Psoas muscle (tissue), 7 donors: ENCODE measurements at regions not wholly inside any gene's neighbourhood (a gene's known extent, or its start where the extent isn't known, plus 50 kb on each side); places are given as distances from the start of the nearest gene placed in this dataset.

Source experiments
- ATAC-seq, 4 donors: fragments of 200-7000 bp; cut with Tn5 transposase; one replicate each; pipeline ENCODE4 v1.9.1; 2020; ENCODE audit warnings: moderate library complexity in 3 of 4, mild to moderate bottlenecking in 2 of 4
- DNase-seq, 2 donors: peaks; one replicate each; pipeline ENCODE4 v3.0.0-alpha.2; 2020
- H3K27ac ChIP-seq: fragments of 200-600 bp; one replicate; pipeline ENCODE4 v1.8.0; 2022
- H3K27me3 ChIP-seq, 3 donors: fragments of 200-600 bp in 1 of 3; one replicate each; pipeline versions ENCODE4 v1.6.1 to v1.8.0; 2013 to 2022; ENCODE audit warnings: low read length in 2 of 3, mild to moderate bottlenecking in 2 of 3, moderate library complexity in 1 of 3; ENCODE audit not compliant: insufficient read depth in 3 of 3
- H3K36me3 ChIP-seq, 2 donors: fragments of 200-600 bp in 1 of 2; one replicate each; pipeline versions ENCODE4 v1.6.1 to v1.8.0; 2013 to 2022; ENCODE audit warnings: low read depth in 1 of 2, mild to moderate bottlenecking in 1 of 2, moderate library complexity in 1 of 2; ENCODE audit not compliant: insufficient read depth in 1 of 2
- H3K4me1 ChIP-seq: fragments of 200-600 bp; one replicate; pipeline ENCODE4 v1.8.0; 2022
- H3K4me3 ChIP-seq: fragments of 200-600 bp; one replicate; pipeline ENCODE4 v1.8.0; 2022; ENCODE audit warnings: mild to moderate bottlenecking
- H3K9me3 ChIP-seq: fragments of 200-600 bp; one replicate; pipeline ENCODE4 v1.8.0; 2022
- WGBS, 3 donors: extraction: QIAGEN DNeasy Blood & Tissue Kit; methylation state at CpG; one replicate each; pipeline versions ENCODE4 v1.1.6 to v1.1.7; 2013; 5-methylcytosine and 5-hydroxymethylcytosine counted together
- intact Hi-C, 2 donors: fragments of 100-400 bp; cut with DNase I; formaldehyde crosslinking; loops; one replicate each; pipeline versions ENCODE4 v1.11.0 to v1.14.2; 2022
- TF ChIP-seq, protein P1 (sequence below): fragments of 200-600 bp; IDR thresholded peaks from one replicate; pipeline ENCODE4 v1.8.0; 2022; ENCODE audit warnings: antibody characterized with exemption
- donor health status: healthy with polysubstance abuse.
- donor health status: DM: no; HTN: no; CAD: no; lungs with moderate emphysema.
- donor health status: Bipolar disorder and iron deficiency.
- donor health status: healthy.
- donor health status: DM: yes; HTN: yes; CAD: no.
- donor health status: DM: no; HTN: no; CAD: no.
- donor health status: DM: yes; HTN: yes; CAD: no.

DNA sequence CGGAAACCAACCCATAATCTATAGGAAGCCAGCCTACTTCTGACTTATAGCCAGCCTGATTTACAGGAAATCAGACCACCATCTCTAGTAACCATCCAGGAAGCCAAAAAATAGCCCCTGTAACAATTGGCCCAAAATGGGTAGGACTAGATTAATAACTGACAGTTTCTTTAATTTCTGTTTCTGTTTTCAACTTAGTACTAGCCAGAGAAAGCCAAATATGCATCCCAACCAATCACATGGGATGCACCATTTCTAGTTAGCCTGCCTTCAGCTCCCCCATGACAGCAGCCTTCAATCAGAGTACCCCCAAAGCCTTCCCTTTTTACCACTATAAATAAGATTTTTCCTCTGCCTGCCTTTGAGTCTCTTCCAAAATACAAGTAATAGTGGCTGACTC lies 239.1 kb upstream of the GADL1 start:
- no peak overlapping the region for H3K4me3 ChIP-seq
- WGBS, 3 donors = 91 to 100% (median 100%) methylated on average over 1 of the region's 1 CpG
- no peaks in the 10 kb centered on the region for H3K4me1 ChIP-seq
- intact Hi-C loops = loop anchor here (2.0 to 5.0 kb wide), 2 partner anchors 355 to 356 kb away; no protein-coding TSS in a partner anchor
- ATAC-seq (no peak), DNase-seq (no peak)
- no peaks in the 10 kb centered on the region for H3K36me3 ChIP-seq
- TF ChIP-seq, protein P1, sequence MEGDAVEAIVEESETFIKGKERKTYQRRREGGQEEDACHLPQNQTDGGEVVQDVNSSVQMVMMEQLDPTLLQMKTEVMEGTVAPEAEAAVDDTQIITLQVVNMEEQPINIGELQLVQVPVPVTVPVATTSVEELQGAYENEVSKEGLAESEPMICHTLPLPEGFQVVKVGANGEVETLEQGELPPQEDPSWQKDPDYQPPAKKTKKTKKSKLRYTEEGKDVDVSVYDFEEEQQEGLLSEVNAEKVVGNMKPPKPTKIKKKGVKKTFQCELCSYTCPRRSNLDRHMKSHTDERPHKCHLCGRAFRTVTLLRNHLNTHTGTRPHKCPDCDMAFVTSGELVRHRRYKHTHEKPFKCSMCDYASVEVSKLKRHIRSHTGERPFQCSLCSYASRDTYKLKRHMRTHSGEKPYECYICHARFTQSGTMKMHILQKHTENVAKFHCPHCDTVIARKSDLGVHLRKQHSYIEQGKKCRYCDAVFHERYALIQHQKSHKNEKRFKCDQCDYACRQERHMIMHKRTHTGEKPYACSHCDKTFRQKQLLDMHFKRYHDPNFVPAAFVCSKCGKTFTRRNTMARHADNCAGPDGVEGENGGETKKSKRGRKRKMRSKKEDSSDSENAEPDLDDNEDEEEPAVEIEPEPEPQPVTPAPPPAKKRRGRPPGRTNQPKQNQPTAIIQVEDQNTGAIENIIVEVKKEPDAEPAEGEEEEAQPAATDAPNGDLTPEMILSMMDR = no peak
- H3K9me3 ChIP-seq = no peaks in the 10 kb centered on the region
- no peaks in the 10 kb centered on the region for H3K27me3 ChIP-seq
- H3K27ac ChIP-seq = no peak overlapping the region

DNA sequence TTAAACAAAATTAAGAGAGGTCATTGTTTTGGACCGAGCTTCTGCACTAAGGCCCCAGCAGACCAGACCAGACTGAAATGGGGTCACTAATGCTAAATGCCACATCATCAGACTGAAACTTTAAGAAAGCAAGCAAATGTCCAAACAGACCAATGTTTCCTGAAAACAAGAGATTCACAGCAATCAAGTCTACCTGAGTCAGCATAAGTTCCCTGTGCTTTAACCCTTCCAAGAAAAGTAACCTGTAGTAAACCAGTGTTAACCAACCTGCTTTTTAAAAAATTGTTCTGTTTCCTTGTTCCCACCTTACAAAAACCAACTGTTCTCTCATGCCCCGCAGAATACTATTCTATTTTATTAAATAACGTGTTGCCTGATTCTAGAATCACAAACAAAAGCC lies 241.1 kb upstream of the GADL1 start:
- H3K27me3 ChIP-seq = no peaks in the 10 kb centered on the region
- no peaks in the 10 kb centered on the region for H3K9me3 ChIP-seq
- H3K27ac ChIP-seq = no peak overlapping the region
- H3K36me3 ChIP-seq = no peaks in the 10 kb centered on the region
- ATAC-seq (no peak), DNase-seq (no peak)
- TF ChIP-seq, protein P1 = no peak
- intact Hi-C loops = no loop called here
- WGBS, 3 donors = 76 to 80% (median 79%) methylated on average over 3 of the region's 3 CpGs
- H3K4me3 ChIP-seq = no peak overlapping the region
- H3K4me1 ChIP-seq = no peaks in the 10 kb centered on the region

DNA sequence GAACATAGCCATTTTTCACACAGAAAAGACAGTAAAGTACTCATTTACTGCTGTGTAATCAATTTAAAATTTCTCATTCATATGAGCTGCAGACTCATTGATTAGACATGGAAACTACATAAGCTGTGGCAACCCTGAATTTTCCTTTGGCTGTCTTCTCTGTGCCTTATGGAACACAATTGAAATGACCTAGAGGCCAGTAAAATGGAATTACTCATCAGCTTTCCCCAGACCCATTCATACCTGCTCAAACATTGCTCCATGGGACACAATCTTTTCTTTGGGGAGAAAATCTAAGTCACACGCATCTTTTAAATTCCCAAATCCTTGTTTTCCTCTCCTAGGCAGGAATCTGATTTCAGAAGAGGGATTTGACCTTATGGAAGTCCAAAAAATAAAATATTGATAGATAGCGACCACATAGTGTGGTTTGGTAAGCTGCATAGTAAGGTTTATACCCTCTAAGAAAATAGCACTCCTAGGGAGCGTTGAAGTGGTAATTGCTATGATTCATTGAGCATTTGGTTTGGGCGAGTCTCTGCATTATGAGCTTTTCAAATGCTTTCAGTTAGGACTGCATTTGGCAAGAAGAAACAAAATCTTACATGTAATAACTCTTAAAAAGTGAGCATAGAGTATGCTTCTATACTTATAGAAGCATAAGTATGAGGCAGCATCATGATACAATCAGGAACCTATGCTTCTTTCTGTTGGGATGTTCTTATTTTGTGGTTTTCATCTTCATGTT lies 243.4 kb upstream of the GADL1 start:
- no peak overlapping the region for H3K4me3 ChIP-seq
- WGBS, 3 donors = 90 to 96% (median 95%) methylated on average over 4 of the region's 4 CpGs
- no peaks in the 10 kb centered on the region for H3K36me3 ChIP-seq
- no peaks in the 10 kb centered on the region for H3K27me3 ChIP-seq
- no peak for DNase-seq
- TF ChIP-seq, protein P1 = no peak
- no peaks in the 10 kb centered on the region for H3K4me1 ChIP-seq
- H3K9me3 ChIP-seq = no peaks in the 10 kb centered on the region
- intact Hi-C loops = no loop called here
- no peak overlapping the region for H3K27ac ChIP-seq
- no peak for ATAC-seq

DNA sequence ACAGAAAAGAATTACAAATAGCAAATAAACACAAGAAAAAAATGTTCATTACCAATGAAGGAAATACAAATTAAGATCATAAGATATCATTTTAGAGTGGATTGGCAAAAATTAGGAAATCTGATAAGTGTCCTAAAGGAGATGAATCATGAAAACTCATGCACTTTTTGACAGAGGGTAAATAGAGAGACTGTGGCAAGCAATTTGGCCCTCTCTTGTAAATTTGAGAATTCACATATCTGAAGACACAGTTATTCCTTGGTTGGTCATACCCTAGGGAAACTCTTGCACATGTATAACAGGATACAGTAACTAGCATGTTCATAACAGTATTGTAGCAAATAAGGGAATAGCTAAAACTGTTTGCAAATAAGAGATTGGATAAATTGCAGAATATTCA lies 246.0 kb upstream of the GADL1 start:
- intact Hi-C loops = no loop called here
- TF ChIP-seq, protein P1 = no peak

DNA sequence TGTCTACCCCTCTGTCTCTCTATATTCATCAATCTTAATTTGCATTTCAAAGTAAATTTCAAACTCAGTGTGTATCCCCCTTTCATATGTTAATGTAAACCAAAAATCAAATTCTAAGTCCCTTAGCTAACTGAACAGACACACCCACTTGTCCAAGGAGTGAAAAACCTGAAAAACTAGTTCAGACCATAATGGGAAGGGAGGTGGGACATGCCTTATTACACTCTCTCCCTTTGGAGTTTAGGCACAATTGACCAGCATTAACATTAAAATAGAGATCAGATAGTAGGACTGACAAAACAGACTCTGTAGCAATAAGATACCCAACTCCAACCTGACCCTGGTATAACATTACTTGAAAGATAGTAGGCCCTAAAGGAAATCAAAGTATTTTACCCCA lies 247.7 kb upstream of the GADL1 start:
- Histone ChIP-seq H3K9me3 (no peaks in the 10 kb centered on the region), H3K4me1 (no peaks in the 10 kb centered on the region), H3K4me3 (no peak overlapping the region), H3K27ac (no peak overlapping the region), H3K27me3 (no peaks in the 10 kb centered on the region), H3K36me3 (no peaks in the 10 kb centered on the region)
- DNase-seq (no peak), ATAC-seq (no peak)
- intact Hi-C loops = no loop called here
- TF ChIP-seq, protein P1 = no peak

More for the DNA sequence above, 246.0 kb upstream of the GADL1 start:
- DNase-seq (no peak), ATAC-seq (no peak)
- Histone ChIP-seq H3K36me3 (no peaks in the 10 kb centered on the region), H3K9me3 (no peaks in the 10 kb centered on the region), H3K4me1 (no peaks in the 10 kb centered on the region), H3K4me3 (no peak overlapping the region), H3K27ac (no peak overlapping the region), H3K27me3 (no peaks in the 10 kb centered on the region)
